GM18505 (cell line): ENCODE measurements at regions not wholly inside any gene's neighbourhood (a gene's known extent, or its start where the extent isn't known, plus 50 kb on each side); places are given as distances from the start of the nearest gene placed in this dataset.

Experiments used
- ATAC-seq: cut with Tn5 transposase; IDR thresholded peaks from one replicate; pipeline ENCODE4 v1.9.1; 2021; ENCODE audit not compliant: unreplicated experiment
- POLR2A ChIP-seq: IDR thresholded peaks from 4 replicates; pipeline ENCODE4 v1.6.1; 2011; ENCODE audit warnings: borderline replicate concordance; ENCODE audit not compliant: insufficient read depth, insufficient read length; ENCODE audit errors: extremely low read depth

DNA sequence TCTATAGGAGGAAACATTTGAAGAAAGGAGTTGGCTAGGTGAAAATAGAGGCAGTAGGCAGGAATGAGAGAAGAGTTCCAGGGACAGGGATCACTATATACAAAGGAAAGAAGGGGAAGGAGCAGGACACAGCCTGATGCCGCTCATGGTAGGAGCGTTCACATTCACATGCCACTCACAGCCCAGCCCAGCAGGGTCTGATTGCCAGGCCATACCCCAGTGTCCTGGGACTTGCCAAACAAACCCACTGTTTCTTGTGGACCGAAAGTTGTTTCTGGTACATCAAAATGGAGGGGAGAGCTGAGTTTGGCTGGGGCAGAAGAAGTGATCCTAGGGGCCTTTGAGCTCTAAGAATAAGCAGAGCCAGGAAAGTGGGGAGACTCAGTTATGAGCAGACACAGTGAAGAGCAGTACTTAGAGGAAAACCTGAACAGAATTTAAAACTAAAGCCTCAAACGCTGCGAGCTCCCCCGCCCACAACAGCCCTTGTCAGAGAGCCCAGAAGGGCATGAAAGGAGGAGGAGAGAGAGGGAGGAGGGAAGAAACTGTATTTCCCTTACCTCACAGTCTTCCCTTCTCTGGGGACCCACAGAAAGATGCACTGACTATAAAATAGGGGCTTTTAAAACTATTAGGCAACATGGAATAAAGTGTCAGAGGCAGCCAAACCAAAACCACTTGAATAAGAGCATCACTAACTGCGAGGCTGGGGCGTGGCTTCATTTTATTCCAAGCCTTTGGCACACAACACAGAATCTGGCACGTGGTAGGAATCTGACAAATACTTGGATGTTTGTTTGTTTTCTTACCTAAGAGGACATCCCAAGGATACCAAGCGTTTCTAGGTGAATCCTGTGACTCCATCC, 129.0 kb downstream of the RPL22L1 start:
- no peak for TF ChIP-seq POLR2A
- ATAC-seq: no peak

DNA sequence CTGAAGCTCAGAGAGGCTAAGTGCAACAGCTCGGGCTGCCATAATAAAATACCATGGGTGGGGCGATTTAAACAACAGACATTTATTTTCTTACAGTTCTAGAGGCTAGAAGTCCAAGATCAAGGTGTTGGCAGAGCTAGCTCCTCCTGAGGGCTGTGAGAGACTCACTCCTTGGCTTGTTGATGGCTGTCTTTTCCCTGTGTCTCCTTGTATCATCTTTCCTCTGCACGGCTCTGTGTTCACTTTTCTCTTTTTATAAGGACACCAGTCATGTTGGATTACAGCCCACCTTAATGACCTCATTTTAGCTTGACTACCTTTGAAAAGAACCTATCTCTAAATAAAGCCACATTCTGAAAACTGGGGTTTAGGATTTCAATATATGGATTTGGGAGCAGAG, 129.7 kb downstream of the RPL22L1 start:
- TF ChIP-seq POLR2A: no peak
- no peak for ATAC-seq

DNA sequence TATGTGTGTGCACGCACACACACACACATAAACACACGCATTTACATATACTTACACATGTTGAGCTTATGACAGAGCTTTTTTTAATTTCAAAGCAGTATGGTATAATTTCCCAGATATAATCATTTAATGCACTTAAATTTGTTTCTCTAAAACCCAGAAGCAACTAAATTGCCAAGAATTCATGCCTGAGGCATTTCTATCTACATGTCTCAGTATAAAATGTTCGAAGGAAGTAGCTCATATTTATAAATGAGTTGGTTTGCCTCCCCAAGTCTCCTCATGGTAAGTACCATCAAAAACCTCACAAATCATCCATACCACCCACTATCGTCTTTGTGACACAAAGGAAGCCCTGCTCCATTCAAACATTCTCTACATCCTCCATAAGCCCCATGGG, 130.6 kb downstream of the RPL22L1 start:
- no peak for TF ChIP-seq POLR2A
- no peak for ATAC-seq

DNA sequence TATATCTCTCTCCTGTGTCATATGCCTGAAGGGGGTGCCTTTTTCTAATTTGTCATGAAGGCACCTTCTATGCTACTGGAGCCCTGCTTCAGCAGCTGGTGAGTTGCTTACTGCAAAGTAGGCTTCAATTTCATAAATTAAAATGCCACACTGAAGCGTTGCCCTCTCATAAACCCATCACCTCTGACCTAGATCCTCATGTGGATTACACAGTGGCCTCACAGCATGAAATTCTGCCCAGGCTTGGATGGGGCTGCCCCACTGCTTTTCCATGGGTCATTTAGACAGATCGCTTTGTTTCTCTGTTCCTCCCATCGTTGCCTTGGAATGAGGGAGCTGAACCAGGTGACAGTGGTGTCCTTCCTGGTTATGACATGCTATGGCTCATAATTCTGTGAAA, 131.2 kb downstream of the RPL22L1 start:
- TF ChIP-seq POLR2A: no peak
- ATAC-seq: no peak

DNA sequence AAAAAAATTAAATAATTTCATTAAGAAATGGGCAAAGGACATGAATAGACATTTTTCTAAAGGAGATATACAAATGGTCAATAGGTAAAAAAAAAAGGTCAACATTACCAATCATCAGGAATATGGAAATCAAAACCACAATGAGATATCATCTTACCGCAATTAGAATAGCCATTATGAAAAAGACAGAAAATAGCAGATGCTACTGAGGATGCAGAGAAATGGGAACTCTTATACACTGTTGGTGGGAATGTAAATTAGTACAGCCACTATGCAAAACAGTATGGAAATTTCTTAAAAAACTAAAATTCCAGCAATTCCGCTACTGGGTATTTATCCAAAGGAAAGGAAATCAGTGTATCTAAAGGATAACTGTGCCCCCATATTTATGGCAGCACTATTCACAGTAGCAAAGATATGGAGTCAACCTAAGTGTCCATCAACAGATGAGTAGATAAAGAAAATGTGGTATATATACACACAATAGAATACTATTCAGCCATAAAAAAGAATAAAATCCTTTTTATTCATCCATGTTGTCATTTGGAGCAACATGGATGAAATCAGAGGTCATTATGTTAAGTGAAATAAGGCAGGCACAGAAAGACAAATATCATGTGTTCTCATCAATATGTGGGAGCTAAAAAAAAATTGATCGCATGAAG, 132.4 kb downstream of the RPL22L1 start:
- ATAC-seq: no peak

DNA sequence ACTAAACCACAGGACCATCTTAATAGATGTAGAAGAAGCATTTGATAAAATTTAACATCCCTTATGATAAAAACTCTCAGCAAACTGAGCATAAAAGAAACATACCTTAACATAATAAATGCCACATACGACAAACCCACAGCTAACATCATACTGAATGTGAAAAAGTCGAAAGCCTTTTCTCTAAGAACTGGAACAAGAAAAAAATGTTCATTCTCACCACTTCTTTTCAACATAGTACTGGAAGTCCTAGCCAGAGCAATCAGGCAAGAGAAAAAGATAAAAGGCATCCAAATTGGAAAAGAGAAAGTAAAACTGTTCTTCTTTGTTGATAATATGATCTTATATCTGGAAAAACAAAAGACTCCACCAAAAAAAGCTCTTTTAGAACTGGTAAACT, 134.2 kb downstream of the RPL22L1 start:
- no peak for TF ChIP-seq POLR2A
- no peak for ATAC-seq

More for the DNA sequence above, 132.4 kb downstream of the RPL22L1 start:
- no peak for TF ChIP-seq POLR2A

DNA sequence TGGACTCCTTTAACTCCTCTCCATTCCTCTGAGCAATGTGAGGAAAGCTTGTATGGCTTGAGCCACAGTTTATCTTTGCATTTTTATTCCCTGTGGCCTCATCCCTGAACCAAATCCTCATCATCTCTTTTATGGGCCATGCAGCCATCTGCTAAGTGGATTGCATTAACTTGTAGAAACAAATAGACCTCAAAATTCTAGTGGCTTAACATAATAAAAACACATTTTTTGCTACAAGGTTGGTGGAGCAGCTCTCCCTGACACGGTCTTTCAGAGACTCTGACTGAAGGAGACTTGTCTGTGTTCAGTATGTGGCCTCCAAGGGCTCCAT, 135.3 kb downstream of the RPL22L1 start:
- ATAC-seq: no peak
- no peak for TF ChIP-seq POLR2A

DNA sequence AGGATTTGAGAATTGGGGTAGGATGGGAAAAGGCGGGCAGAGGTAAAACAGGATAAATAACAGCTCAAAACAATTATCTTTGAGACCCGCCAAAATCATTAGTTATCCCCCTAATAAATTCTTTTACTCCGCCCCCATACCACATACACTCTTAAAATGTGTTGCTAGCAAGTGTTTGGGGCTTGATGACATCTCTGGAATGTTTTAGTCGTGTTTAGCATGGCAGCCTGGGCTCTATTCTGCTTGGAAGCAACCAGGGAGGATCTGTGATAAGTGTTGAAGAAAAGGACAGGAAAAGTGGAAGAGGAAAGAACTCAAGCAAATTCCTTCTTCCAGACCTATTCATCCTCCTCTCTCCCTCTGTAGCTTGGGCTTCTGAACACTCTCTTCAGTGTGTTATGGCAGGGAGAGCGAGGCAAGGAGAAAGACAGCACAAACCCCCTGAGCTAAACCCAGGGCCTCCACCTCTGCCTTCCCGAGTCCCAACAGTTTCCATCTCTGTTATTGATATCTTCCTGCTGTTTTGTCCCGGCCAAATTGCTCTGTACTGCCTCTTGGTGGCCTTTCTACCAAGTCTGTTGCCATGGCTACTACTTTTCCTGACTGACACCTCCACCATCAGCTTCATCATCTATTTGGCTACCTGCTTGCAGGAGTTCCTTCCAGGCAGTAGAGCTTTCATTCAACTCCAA, 135.8 kb downstream of the RPL22L1 start:
- TF ChIP-seq POLR2A: no peak
- ATAC-seq: no peak

DNA sequence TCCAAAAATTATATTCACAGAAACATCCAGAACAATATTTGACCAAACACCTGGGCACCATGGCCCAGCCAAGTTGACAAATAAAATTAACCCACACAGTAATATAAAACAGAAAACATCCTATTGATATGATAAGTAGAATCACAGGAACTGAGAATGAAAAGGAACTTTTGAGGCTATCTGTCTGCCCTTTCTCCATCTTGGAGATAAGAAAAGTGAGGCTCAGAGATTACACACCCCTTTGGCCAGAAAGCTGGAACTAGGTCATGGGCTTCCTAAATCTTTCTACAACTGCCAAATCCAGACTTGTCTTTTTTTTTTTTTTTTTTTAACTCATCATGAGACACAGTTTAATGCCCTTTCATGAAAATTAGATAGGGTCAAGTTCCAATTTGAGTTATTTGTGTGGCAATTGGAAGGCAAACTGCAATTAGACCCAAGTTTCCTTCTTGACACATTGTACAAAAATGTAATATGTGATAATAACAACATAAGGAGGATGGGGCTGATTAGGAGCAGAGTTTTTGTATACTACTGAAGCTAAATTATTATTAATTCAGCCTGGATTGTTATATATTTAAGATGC, 137.2 kb downstream of the RPL22L1 start:
- ATAC-seq: no peak
- no peak for TF ChIP-seq POLR2A

DNA sequence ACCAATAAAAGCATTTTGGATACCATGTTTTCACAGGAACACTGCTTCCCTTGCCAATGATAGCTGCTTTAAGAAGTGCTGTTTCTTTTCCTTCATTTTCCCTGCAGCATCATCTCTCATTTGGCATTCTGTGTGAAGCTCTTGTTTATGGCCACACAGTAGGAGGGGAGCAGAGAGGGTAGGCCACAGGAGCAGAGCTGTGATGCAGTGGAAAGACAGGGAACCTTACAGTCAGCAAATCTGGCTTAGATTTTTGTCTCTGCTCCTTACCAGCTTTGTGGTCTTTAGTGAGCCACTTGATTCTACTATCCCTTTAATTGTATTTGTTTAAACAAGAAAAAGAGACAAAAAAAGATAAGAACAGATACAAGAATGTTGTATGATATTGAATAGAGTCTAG, 138.7 kb downstream of the RPL22L1 start:
- no peak for ATAC-seq
- no peak for TF ChIP-seq POLR2A

DNA sequence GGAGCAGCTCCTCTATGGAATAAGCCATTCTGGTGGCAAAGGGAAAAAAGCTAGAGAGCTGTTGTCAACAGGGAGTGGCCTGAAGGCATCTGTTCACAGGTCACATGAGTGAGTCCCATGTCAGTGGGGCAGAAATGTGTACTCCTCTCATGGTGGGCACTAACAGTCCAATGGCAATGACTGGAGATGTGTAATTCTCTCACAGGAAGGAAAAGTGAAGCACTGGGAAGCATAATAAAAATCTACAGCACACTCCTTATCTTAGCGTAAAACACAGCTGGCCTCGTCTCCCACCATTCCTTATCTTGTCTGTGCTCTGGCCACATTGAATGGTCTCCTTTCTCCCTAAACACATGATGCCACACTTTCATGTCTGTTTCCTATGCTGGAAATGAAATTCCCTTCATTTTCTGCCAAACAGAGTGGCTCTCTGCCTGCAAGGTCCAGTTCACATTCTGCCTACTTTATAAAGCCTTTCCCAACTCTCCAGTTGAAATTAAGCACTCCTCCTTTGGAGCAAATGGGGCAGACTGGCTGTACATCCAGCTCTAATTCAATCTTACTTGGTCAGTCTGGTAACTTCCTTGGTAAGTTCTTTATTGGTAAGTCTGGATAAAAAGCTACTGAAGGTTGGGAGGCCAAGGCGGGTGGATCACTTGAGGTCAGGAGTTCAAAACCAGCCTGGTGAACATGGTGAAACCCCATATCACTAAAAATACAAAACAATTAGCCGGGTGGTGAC, 139.8 kb downstream of the RPL22L1 start:
- no peak for ATAC-seq

DNA sequence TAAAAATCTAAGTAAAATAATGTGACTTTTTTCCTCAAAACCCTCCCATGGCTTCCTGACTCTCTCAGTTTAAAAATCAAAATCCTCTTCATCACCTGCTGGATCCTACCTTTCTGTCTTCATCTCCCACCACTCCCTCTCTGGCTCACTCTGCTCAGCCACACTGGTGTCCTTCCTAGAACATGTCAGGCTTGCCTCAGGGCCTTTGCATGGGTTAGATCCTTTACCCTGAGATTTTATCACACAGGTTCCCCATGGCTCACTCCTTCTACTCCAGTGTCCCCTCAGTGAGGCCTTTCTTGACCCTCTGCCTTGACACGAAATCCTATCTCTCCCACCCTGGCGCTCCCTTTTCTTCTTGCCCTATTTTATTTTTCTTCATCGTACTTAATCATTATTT, 141.8 kb downstream of the RPL22L1 start:
- TF ChIP-seq POLR2A: no peak
- ATAC-seq: no peak

More for the DNA sequence above, 139.8 kb downstream of the RPL22L1 start:
- no peak for TF ChIP-seq POLR2A

DNA sequence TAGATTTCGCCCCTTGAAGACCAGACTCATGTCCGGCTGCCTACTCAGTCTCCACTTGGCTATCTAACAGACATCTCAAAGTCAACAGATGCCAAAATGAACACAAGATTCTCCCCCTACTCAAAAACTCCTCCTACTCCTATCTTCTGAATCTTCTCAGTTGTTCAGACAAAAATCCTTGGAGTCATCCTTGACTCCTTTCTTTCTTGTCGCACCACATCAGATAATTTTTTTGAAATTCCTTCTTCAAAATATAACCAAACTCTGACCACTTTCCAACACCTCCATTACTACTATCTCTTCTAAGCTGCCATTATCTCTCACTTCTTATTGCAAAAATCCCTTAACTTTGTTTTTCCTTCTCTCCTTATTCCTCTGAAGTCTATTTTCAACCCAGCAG, 141.9 kb upstream of the SLC7A14 start:
- TF ChIP-seq POLR2A: no peak
- ATAC-seq: no peak
